ENCODE measurements at regions not wholly inside any gene's neighbourhood (a gene's known extent, or its start where the extent isn't known, plus 50 kb on each side); places are given as distances from the start of the nearest gene placed in this dataset.
A peak's percentile ranks its signal among the peaks of the same experiment; 100 is the strongest.

DNA sequence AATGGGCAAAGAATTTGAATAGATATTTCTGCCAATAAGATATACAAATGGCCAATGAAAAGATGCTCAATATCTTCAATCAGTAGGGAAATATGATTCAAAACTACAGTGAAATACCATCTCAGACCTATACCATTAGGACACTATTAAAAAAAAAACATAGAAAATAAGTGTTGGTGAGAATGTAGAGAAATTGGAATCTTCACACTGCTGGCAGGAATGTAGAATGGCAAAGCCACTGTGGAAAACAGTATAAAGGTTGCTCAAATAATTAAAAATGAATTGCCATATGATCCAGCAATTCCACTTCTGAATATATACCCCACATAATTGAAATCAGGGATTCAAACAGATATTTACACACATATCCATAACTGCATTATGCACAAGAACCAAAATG lies 88.1 kb upstream of the STARD13 start:
- no peak for DNase-seq

DNA sequence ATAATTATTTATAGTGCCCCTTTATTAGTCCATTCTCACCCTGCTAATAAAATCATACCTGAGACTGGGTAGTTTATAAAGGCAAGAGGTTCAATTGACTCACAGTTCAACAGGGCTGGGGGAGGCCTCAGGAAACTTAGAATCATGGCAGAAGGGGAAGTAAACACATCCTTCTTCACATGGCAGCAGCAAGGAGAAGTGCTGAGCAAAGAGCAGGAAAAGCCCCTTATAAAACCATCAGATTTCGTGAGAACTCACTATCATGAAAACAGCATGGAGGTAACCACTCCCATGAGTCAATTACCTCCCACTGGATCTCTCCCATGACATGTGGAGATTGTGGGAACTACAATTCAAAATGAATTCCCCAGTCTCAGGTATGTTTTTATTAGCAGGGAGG lies 89.9 kb upstream of the STARD13 start:
- DNase-seq: no peak

DNA sequence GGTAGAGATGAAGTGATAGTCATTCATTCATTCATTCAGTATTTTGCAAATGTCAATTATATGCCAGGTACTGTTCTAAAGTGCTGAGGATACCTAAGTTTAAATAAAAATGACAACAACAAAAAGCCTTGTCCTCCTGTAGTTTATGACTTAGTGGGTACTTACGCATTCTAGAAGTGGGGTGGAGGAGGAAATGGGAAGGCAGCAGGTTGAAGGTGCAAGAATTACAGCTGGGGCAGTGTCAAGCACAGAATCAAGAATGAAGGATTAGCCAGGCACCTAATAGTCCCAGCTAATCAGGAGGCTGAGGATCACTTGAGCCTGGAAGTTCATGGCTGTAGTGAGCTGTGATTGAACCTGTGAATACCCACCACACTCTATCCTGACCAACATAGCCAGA lies 90.7 kb upstream of the STARD13 start:
- no peak for DNase-seq

- no peak for DNase-seq
Observed at GRCh38 chr13:33377411-33377810, 91.9 kb upstream of the STARD13 start.

GRCh38 chr13:33377825-33378224 lies 92.3 kb upstream of the STARD13 start:
- no peak for DNase-seq

DNA sequence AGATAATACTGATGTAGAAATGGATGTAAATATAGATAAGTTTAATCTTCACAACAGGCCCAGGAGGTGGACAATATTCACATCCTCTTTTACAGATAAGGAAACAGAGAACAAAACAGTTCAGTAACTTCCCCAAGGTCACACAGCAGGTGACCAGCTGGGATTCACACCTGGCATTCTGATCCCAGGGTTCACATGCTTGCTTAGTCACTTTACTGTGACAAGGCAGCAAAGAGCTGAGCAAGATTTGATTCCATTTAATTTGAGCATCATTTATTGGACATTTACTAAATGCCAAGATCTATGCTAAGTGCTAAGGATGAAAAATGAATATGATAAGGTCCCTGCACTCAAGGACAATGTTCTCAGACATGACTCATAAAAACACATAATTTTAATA lies 94.1 kb upstream of the STARD13 start:
- DNase-seq: peak; percentile 94

GRCh38 chr13:33380487-33381079 lies 95.0 kb upstream of the STARD13 start:
- DNase-seq: no peak

GRCh38 chr13:33381180-33381579 lies 95.6 kb upstream of the STARD13 start:
- no peak for DNase-seq

- DNase-seq: no peak
Observed at GRCh38 chr13:33381906-33382305, 96.4 kb upstream of the STARD13 start.

DNA sequence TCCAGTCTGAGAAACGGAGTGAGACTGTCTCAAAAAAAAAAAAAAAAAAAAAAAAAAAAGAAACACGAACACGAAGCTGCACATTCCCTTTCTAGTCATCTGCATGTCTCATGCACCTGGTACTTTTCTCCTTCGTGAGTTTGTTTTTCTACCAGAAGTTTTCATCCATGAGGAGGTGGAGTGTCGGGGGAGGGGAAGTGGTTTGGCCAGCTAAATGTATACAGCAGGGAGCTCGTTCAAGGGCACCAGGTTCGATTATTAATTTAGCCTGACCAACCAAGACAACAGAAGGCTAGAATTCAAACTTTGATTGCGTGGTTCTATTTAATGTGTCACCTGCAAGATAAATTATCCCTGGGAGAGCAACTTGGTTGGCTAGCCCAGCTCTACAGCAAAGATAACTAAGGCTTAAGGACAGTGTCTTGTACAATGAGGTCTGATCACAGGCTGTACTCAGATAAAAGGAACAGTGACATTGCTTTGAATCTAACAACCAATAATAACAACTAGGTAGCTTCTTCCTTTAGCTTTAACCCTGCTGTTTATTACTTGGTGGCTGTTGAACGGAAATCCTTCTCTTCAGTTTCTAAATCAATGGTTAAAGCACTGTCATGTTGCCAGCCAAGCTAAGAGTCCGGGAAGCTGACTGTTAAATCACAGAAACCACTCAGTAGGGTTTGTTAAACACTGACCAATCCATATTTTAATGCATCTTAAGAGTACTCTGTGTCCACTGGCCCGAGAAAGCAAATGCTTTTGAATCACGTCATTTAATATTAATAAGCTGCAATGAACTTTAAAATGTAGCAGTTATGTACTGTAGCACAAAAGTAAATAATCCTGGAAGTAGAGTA lies 98.4 kb upstream of the STARD13 start:
- no peak for DNase-seq

DNA sequence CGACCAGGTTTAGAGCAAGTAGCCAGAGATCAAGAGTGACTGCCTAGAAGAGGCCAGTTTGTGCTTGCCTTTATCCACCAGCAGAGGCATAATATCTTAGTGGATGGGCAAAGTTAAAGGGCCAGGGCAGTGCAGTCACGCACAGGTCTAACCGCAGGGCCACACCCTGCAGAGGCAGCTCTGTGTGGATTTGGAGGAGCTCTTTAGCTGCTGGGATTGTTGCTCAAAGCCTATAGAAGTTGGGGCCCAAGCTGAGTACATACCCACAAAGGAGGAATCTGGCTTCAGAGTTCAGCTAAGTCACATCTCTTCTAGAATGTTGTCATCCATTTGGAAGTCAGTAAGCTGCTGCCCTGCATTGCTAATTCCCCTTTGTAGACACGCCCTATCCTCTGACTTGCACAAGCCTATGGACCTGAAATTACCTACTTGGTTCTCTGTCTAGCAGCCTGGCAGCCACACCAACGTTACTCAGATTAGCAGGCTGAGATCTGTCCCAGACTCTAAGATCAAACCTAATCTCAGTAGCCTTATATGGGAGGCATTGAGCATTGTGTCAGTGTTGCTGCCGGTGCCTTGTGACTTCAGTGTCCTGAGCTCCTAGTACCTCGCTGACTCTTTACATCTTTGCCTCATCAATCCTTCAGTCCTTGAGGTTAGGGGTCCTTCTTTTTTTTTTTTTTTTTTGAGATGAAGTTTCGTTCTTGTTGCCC lies 102.9 kb upstream of the STARD13 start:
- no peak for DNase-seq

GRCh38 chr13:33392794-33393405 lies 107.3 kb upstream of the STARD13 start:
- no peak for DNase-seq

- no peak for DNase-seq
Observed at GRCh38 chr13:33394294-33394932, 108.9 kb upstream of the STARD13 start.

DNA sequence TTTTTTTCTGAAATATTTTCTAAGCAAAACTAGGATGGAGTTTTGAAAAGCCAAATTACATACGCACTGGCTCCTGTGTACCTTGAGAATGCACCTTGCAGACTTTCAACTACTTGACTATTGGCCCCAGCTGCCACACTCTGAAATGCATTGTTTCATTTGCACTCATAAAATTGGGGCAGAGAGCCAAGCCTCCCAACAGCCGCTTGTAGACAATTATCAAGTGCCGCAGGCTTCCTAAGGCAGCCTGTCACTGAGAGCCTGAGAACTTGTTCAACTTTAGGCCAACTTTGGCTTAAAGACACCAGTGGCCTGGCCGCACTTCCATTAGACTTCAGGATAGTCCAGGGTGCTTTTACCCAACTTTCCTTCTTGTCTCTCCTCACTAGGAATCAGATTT lies 115.7 kb upstream of the STARD13 start:
- DNase-seq: no peak

- no peak for DNase-seq
Observed at GRCh38 chr13:33402975-33403374, 117.4 kb upstream of the STARD13 start.

DNA sequence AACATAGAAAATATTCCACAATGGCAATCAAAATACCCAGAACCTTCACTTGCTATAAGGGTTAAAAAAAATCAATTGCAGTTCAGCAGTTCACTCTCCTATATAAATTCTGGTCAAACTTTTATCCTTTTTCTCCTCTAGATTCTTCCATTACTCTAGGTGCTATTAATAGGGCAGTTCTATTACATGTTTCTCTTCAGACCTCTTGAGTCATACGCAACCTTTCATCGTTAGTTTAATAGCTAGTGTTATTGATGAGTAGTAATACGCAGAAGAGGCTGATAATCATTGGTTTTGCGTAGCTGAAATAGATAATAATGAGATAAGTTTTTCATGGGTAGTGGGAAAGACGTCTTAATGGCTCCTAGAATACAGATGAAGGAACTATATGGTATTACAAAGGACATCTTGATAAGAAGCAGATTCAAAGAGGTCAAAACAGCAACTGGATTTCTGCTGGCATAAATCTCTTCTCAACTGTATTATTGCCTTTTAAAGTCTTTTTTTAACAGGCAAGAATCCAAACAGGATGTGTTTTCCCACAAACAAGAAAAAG lies 118.3 kb upstream of the STARD13 start:
- DNase-seq: no peak

- no peak for DNase-seq
Observed at GRCh38 chr13:33405371-33405770, 119.8 kb upstream of the STARD13 start.

DNA sequence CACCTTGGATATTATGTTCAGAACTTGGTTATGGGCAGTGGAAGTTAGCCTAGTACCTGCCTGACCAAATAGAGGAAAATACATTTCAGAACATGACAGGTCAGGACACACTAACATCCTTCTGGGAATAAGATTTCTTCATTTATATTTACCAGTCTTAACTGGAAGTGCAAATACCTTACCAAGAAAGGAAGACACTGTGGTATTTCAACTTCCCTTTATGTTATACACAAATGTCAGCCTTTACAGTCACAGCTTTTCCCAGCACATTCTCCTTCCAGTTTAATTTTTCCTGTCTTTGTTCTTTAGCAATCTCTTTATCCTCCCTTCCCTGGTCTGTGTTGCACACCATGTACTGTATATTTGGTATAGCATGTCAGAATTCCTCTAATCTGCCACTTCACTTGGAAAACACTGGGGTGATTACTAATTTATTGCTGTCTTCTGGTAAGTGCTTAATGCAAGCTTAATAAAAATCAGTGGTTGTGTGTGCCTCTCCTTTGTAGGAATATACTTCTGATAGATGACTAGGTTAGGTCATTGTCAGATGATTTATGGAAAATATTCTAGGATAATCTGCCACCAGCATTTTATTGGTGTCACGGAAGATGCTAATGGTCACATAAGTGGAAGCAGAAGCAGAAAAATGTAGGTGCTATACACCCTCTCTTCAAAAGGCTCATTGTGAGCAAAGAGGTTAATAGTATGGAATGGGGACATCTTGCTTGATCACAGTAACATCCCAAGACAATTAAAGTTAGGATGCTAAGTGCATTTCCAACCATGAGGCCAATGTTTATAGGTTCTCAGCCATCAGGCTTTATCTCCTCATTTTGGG lies 124.3 kb upstream of the STARD13 start:
- DNase-seq: no peak

DNA sequence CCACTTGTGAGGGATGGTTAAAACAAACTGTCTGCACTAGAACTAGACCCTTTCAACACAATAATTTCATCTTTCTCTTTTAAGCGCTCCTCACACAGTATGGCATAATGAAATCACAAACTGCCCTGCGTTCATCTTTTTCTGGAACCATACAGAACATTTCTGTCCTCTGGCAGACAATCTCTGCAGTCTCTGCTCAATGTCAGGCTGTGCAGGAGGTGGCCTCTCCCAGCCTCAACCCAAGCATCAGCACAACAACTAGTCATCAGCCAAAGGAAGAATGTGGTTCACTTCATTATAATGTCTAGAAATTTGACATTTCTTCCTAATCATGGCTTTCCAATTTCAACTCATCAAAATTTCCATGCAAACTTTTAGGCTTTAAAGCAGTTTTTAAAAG lies 125.1 kb upstream of the STARD13 start:
- DNase-seq: no peak

DNA sequence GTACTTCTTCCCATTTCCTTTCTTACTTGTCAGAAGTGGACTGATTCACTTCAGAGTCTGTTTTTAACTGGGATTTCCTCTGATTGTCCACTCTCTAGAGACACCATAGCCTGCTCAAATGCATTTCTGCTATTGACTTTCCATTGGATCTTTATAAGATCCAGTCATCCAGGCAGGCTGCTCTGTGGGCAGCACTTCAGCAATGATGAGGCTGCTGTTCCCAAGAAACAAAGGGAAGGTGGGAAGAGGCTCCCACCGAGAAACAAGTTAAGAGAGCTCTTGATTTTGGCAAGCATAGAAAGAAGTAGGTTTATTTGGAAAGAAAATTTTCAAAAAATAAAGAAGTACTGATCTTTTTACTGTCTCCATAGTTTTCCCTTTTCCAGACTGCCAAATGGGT lies 125.8 kb upstream of the STARD13 start:
- DNase-seq: no peak

GRCh38 chr13:33415822-33416221 lies 130.3 kb upstream of the STARD13 start:
- DNase-seq: no peak
